ENCODE measurements at regions not wholly inside any gene's neighbourhood (a gene's known extent, or its start where the extent isn't known, plus 50 kb on each side); places are given as distances from the start of the nearest gene placed in this dataset.

DNA sequence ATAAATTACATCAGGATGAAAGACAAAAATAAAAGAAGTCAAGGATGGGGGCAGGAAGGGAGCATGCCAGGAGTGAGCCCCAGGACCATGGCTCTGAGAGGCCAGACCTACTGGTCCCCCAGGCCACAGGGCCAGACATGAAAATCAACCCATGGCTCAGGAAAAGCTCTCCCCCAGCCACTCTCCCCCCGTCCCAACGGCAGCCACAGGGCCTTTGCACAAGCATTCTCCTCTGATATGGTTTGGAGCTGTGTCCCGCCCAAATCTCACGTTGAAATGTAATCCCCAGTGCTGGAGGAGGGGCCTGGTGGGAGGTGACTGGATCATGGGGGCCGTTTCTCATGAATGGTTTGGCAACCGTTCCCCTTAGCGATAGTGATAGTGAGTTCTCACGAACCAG, 80.8 kb upstream of the ANO1 start:
- ATAC-seq (no peak), DNase-seq (ENCODE audit: low read depth, low spot score) (no peak)
- BruUV-seq (replicated peaks), result no TSS peak
- Histone ChIP-seq H3K27ac (ENCODE audit: low read length) (no peak overlapping the region), H3K4me1 (ENCODE audit: control insufficient read depth, insufficient read depth, low read length) (no peaks in the 10 kb centered on the region), H3K36me3 (ENCODE audit: control insufficient read depth, insufficient read depth, low read length) (no peaks in the 10 kb centered on the region), H3K4me3 (ENCODE audit: low read depth in 2 of 2, low read length in 2 of 2) (no peak overlapping the region), H3K9me3 (ENCODE audit: control insufficient read depth, insufficient read depth, low read depth, low read length) (no peaks in the 10 kb centered on the region), H3K27me3 (ENCODE audit: control insufficient read depth, insufficient read depth, low read length) (no peaks in the 10 kb centered on the region)
- in situ Hi-C loops (cut with HindIII; ENCODE audit: low pct_unique_long_range_greater_than_20kb, low sequenced_read_pairs) (no loop called here), intact Hi-C loops (cut with micrococcal nuclease; ENCODE audit: unreplicated experiment) (no loop called here)
- TF ChIP-seq, protein P1, sequence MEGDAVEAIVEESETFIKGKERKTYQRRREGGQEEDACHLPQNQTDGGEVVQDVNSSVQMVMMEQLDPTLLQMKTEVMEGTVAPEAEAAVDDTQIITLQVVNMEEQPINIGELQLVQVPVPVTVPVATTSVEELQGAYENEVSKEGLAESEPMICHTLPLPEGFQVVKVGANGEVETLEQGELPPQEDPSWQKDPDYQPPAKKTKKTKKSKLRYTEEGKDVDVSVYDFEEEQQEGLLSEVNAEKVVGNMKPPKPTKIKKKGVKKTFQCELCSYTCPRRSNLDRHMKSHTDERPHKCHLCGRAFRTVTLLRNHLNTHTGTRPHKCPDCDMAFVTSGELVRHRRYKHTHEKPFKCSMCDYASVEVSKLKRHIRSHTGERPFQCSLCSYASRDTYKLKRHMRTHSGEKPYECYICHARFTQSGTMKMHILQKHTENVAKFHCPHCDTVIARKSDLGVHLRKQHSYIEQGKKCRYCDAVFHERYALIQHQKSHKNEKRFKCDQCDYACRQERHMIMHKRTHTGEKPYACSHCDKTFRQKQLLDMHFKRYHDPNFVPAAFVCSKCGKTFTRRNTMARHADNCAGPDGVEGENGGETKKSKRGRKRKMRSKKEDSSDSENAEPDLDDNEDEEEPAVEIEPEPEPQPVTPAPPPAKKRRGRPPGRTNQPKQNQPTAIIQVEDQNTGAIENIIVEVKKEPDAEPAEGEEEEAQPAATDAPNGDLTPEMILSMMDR (IDR thresholded peaks at IDR 0.05), result no peak
- no peak for TF ChIP-seq POLR2AphosphoS5 (IDR thresholded peaks at IDR 0.05; ENCODE audit: low read depth, low read length)
- no peak for TF ChIP-seq REST (IDR thresholded peaks at IDR 0.05; ENCODE audit: insufficient read depth in 1 of 2, low read depth in 2 of 2, low read length in 1 of 2)
- no peak for TF ChIP-seq TCF7L2 (IDR thresholded peaks at IDR 0.05; ENCODE audit: low read depth, low read length)
- TF ChIP-seq SIN3A (IDR thresholded peaks at IDR 0.05; ENCODE audit: borderline replicate concordance, insufficient read depth, low read depth, low read length), result no peak
- ChIA-PET CTCF (no interaction called here), POLR2A (no interaction called here)

GRCh38 chr11:69999721-70000120, 78.4 kb upstream of the ANO1 start:
- intact Hi-C loops (cut with micrococcal nuclease; ENCODE audit: unreplicated experiment) (no loop called here), in situ Hi-C loops (cut with HindIII; ENCODE audit: low pct_unique_long_range_greater_than_20kb, low sequenced_read_pairs) (no loop called here)
- ChIA-PET CTCF (no interaction called here), POLR2A (no interaction called here)
- TF ChIP-seq SIN3A (IDR thresholded peaks at IDR 0.05; ENCODE audit: borderline replicate concordance, insufficient read depth, low read depth, low read length) (no peak), REST (IDR thresholded peaks at IDR 0.05; ENCODE audit: insufficient read depth in 1 of 2, low read depth in 2 of 2, low read length in 1 of 2) (no peak), POLR2AphosphoS5 (IDR thresholded peaks at IDR 0.05; ENCODE audit: low read depth, low read length) (no peak), TCF7L2 (IDR thresholded peaks at IDR 0.05; ENCODE audit: low read depth, low read length) (no peak)
- TF ChIP-seq, protein P1 (IDR thresholded peaks at IDR 0.05), result no peak
- no TSS peak for BruUV-seq (replicated peaks)
- H3K4me3 ChIP-seq (ENCODE audit: low read depth in 2 of 2, low read length in 2 of 2), result no peak overlapping the region
- H3K36me3 ChIP-seq (ENCODE audit: control insufficient read depth, insufficient read depth, low read length), result no peaks in the 10 kb centered on the region
- H3K27ac ChIP-seq (ENCODE audit: low read length), result no peak overlapping the region
- DNase-seq (ENCODE audit: low read depth, low spot score) (no peak), ATAC-seq (no peak)
- no peaks in the 10 kb centered on the region for H3K4me1 ChIP-seq (ENCODE audit: control insufficient read depth, insufficient read depth, low read length)
- no peaks in the 10 kb centered on the region for H3K9me3 ChIP-seq (ENCODE audit: control insufficient read depth, insufficient read depth, low read depth, low read length)
- H3K27me3 ChIP-seq (ENCODE audit: control insufficient read depth, insufficient read depth, low read length), result peaks cover 4% of the 10 kb centered on the region; the same call in 1 of the 2 replicates

Measured in Panc1 (cell line).